Astrocyte (in vitro differentiated cells and primary cell): ENCODE measurements at regions not wholly inside any gene's neighbourhood (a gene's known extent, or its start where the extent isn't known, plus 50 kb on each side); places are given as distances from the start of the nearest gene placed in this dataset.

Experiments used
- CTCF ChIP-seq: IDR thresholded peaks from 2 replicates; pipeline ENCODE4 v1.5.1; 2011; ENCODE audit warnings: low read depth, mild to moderate bottlenecking, inconsistent platforms, low read length, moderate library complexity; ENCODE audit not compliant: insufficient read depth
- EZH2 ChIP-seq: IDR thresholded peaks from 2 replicates; pipeline ENCODE4 v1.6.1; 2012; ENCODE audit warnings: mild to moderate bottlenecking, low read length, inconsistent platforms; ENCODE audit not compliant: insufficient read depth

DNA sequence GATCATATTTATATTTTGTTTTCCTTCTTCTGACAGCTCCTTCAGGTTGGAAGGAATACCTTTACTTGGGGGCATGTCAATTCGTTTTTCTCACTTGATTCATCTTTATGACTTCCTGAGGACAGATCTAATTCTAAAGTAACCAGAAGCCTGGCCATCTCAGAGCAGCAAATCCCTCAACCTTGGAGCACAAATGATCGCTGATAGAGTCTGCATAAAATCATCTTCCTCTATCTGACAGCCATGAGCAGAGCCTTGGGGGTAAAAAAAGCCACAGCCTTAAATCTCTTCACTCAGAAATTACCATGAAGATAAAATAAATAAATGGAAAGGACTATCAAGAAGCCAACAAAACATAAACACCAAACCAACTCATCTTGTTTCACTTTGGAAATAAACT is 325.8 kb downstream of the PRR16 start:
- no peak for TF ChIP-seq CTCF
- TF ChIP-seq EZH2: no peak
